ENCODE measurements at regions not wholly inside any gene's neighbourhood (a gene's known extent, or its start where the extent isn't known, plus 50 kb on each side); places are given as distances from the start of the nearest gene placed in this dataset.
A peak's percentile ranks its signal among the peaks of the same experiment; 100 is the strongest.

GRCh38 chr2:81007104-81007503 lies 702.6 kb upstream of the LRRTM1 start:
- no peak overlapping the region for H3K27ac ChIP-seq (ENCODE audit: extremely low read depth, low read depth, low read length)
- ChIA-PET CTCF (interaction anchor here (0.6 to 0.7 kb wide), 3 partner anchors 18 to 735 kb away, joined by 3 read pairs; no protein-coding TSS in a partner anchor), POLR2A (no interaction called here)
- no peak overlapping the region for H3K4me3 ChIP-seq (ENCODE audit: low read depth, low read length)
- no peaks in the 10 kb centered on the region for H3K9me3 ChIP-seq (ENCODE audit: control insufficient read depth, insufficient read depth, low read depth, low read length)
- H3K4me1 ChIP-seq (ENCODE audit: control insufficient read depth, insufficient read depth, low read length) = no peaks in the 10 kb centered on the region
- TF ChIP-seq ZFP3 (tag by site-specific recombination; IDR thresholded peaks at IDR 0.05; ENCODE audit: low read depth) (no peak), ZNF777 (tag by site-specific recombination; IDR thresholded peaks at IDR 0.05; ENCODE audit: borderline replicate concordance) (no peak), ZSCAN30 (tag by site-specific recombination; IDR thresholded peaks at IDR 0.05) (no peak), ZNF112 (tag by site-specific recombination; IDR thresholded peaks at IDR 0.05) (no peak), ZNF830 (tag by site-specific recombination; IDR thresholded peaks at IDR 0.05; ENCODE audit: low read depth) (no peak), ZFP37 (tag by site-specific recombination; IDR thresholded peaks at IDR 0.05) (no peak), ZNF571 (tag by site-specific recombination; IDR thresholded peaks at IDR 0.05) (no peak), GLIS2 (tag by site-specific recombination; IDR thresholded peaks at IDR 0.05) (no peak), ZBTB26 (tag by site-specific recombination; optimal IDR thresholded peaks at IDR 0.05) (no peak), KLF8 (tag by site-specific recombination; IDR thresholded peaks at IDR 0.05) (no peak)
- TF ChIP-seq, protein P1, sequence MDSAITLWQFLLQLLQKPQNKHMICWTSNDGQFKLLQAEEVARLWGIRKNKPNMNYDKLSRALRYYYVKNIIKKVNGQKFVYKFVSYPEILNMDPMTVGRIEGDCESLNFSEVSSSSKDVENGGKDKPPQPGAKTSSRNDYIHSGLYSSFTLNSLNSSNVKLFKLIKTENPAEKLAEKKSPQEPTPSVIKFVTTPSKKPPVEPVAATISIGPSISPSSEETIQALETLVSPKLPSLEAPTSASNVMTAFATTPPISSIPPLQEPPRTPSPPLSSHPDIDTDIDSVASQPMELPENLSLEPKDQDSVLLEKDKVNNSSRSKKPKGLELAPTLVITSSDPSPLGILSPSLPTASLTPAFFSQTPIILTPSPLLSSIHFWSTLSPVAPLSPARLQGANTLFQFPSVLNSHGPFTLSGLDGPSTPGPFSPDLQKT (IDR thresholded peaks at IDR 0.05; ENCODE audit: borderline replicate concordance, low read depth, low read length) = no peak
- no peaks in the 10 kb centered on the region for H3K36me3 ChIP-seq (ENCODE audit: control insufficient read depth in 2 of 2, insufficient read depth in 1 of 2, low read length in 2 of 2)

- TF ChIP-seq, protein P2, sequence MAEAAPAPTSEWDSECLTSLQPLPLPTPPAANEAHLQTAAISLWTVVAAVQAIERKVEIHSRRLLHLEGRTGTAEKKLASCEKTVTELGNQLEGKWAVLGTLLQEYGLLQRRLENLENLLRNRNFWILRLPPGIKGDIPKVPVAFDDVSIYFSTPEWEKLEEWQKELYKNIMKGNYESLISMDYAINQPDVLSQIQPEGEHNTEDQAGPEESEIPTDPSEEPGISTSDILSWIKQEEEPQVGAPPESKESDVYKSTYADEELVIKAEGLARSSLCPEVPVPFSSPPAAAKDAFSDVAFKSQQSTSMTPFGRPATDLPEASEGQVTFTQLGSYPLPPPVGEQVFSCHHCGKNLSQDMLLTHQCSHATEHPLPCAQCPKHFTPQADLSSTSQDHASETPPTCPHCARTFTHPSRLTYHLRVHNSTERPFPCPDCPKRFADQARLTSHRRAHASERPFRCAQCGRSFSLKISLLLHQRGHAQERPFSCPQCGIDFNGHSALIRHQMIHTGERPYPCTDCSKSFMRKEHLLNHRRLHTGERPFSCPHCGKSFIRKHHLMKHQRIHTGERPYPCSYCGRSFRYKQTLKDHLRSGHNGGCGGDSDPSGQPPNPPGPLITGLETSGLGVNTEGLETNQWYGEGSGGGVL (tag by site-specific recombination; IDR thresholded peaks at IDR 0.05) = no peak
- TF ChIP-seq ZBTB11 (tag by site-specific recombination; conservative IDR thresholded peaks at IDR 0.05; ENCODE audit: low read depth) (no peak), ZNF488 (tag by site-specific recombination; IDR thresholded peaks at IDR 0.05) (no peak), GLI2 (tag by site-specific recombination; IDR thresholded peaks at IDR 0.05; ENCODE audit: borderline replicate concordance, low read depth) (no peak)
- TF ChIP-seq, protein P3, sequence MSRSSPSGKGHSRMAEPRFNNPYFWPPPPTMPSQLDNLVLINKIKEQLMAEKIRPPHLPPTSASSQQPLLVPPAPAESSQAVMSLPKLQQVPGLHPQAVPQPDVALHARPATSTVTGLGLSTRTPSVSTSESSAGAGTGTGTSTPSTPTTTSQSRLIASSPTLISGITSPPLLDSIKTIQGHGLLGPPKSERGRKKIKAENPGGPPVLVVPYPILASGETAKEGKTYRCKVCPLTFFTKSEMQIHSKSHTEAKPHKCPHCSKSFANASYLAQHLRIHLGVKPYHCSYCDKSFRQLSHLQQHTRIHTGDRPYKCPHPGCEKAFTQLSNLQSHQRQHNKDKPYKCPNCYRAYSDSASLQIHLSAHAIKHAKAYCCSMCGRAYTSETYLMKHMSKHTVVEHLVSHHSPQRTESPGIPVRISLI (tag by site-specific recombination; IDR thresholded peaks at IDR 0.05) = no peak
- TF ChIP-seq, protein P4, sequence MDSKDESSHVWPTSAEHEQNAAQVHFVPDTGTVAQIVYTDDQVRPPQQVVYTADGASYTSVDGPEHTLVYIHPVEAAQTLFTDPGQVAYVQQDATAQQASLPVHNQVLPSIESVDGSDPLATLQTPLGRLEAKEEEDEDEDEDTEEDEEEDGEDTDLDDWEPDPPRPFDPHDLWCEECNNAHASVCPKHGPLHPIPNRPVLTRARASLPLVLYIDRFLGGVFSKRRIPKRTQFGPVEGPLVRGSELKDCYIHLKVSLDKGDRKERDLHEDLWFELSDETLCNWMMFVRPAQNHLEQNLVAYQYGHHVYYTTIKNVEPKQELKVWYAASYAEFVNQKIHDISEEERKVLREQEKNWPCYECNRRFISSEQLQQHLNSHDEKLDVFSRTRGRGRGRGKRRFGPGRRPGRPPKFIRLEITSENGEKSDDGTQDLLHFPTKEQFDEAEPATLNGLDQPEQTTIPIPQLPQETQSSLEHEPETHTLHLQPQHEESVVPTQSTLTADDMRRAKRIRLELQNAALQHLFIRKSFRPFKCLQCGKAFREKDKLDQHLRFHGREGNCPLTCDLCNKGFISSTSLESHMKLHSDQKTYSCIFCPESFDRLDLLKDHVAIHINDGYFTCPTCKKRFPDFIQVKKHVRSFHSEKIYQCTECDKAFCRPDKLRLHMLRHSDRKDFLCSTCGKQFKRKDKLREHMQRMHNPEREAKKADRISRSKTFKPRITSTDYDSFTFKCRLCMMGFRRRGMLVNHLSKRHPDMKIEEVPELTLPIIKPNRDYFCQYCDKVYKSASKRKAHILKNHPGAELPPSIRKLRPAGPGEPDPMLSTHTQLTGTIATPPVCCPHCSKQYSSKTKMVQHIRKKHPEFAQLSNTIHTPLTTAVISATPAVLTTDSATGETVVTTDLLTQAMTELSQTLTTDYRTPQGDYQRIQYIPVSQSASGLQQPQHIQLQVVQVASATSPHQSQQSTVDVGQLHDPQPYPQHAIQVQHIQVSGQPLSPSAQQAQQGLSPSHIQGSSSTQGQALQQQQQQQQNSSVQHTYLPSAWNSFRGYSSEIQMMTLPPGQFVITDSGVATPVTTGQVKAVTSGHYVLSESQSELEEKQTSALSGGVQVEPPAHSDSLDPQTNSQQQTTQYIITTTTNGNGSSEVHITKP (tag by site-specific recombination; IDR thresholded peaks at IDR 0.05) = no peak
- TF ChIP-seq, protein P5, sequence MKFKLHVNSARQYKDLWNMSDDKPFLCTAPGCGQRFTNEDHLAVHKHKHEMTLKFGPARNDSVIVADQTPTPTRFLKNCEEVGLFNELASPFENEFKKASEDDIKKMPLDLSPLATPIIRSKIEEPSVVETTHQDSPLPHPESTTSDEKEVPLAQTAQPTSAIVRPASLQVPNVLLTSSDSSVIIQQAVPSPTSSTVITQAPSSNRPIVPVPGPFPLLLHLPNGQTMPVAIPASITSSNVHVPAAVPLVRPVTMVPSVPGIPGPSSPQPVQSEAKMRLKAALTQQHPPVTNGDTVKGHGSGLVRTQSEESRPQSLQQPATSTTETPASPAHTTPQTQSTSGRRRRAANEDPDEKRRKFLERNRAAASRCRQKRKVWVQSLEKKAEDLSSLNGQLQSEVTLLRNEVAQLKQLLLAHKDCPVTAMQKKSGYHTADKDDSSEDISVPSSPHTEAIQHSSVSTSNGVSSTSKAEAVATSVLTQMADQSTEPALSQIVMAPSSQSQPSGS (tag by site-specific recombination; IDR thresholded peaks at IDR 0.05; ENCODE audit: low read depth) = peak; percentile 66
- no peaks in the 10 kb centered on the region for H3K4me1 ChIP-seq (ENCODE audit: control insufficient read depth, insufficient read depth, low read length)
- H3K36me3 ChIP-seq (ENCODE audit: control insufficient read depth in 2 of 2, insufficient read depth in 1 of 2, low read length in 2 of 2) = no peaks in the 10 kb centered on the region
- no peak overlapping the region for H3K4me3 ChIP-seq (ENCODE audit: low read depth, low read length)
- H3K27ac ChIP-seq (ENCODE audit: extremely low read depth, low read depth, low read length) = no peak overlapping the region
- ChIA-PET CTCF (no interaction called here), POLR2A (no interaction called here)
- no peaks in the 10 kb centered on the region for H3K9me3 ChIP-seq (ENCODE audit: control insufficient read depth, insufficient read depth, low read depth, low read length)
Observed at GRCh38 chr2:81002906-81003305, 698.4 kb upstream of the LRRTM1 start.

Data from HEK293 (cell line).